A549 (cell line): ENCODE measurements at regions not wholly inside any gene's neighbourhood (a gene's known extent, or its start where the extent isn't known, plus 50 kb on each side); places are given as distances from the start of the nearest gene placed in this dataset.

Source experiments
- ATAC-seq, 2 experiments: fragments of 200-7000 bp in 1 of 2; fragments of >200 bp in 1 of 2; cut with Nextera tagmentation in 1 of 2; cut with Tn5 transposase in 1 of 2; 3 replicates each; pipeline versions ENCODE4 v1.8.0 to v1.9.1; 2018 to 2020; ENCODE audit warnings: mild to moderate bottlenecking in 1 of 2, moderate library complexity in 1 of 2
- CTCF ChIA-PET: fragments of 300-600 bp; sonication (Branson Sonifier 250); formaldehyde crosslinking; extraction: SDS; loops from one replicate; lab custom pipeline; 2021; ENCODE audit warnings: antibody characterized with exemption, inconsistent platforms; lab: Yijun Ruan, JAX
- POLR2A ChIA-PET: fragments of 350-600 bp; formaldehyde crosslinking; extraction: SDS; loops from one replicate; lab custom pipeline; 2021; ENCODE audit warnings: antibody characterized with exemption, inconsistent platforms; lab: Yijun Ruan, JAX
- DNase-seq, 2 experiments: peaks; one replicate each; pipeline versions ENCODE4 v3.0.0 to v3.0.0-alpha.2; 2011 to 2016; ENCODE audit warnings: low read depth in 1 of 2, low spot score in 1 of 2
- FAIRE-seq: peaks from 2 replicates; lab custom pipeline; 2011; peaks lifted over from hg19 to GRCh38; lab: Jason Lieb, UNC
- H3K27ac ChIP-seq, 2 experiments: fragments of >200 bp; sonication (Bioruptor Twin); formaldehyde crosslinking; 3 replicates each; pipeline ENCODE4 v1.5.1; 2016 to 2017
- H3K4me1 ChIP-seq: fragments of >200 bp; sonication (Bioruptor Twin); formaldehyde crosslinking; 3 replicates; pipeline ENCODE4 v1.6.1; 2016
- H3K4me2 ChIP-seq: fragments of >200 bp; sonication (Bioruptor Twin); formaldehyde crosslinking; 3 replicates; pipeline ENCODE4 v1.6.1; 2016
- H3K4me3 ChIP-seq: fragments of >200 bp; sonication (Bioruptor Twin); formaldehyde crosslinking; 3 replicates; pipeline ENCODE4 v1.5.1; 2016
- H3K9me3 ChIP-seq: fragments of >200 bp; sonication (Bioruptor Twin); formaldehyde crosslinking; 3 replicates; pipeline ENCODE4 v1.6.1; 2016
- CHD4 ChIP-seq: fragments of 200-600 bp; sonication (generic); IDR thresholded peaks from 2 replicates; pipeline ENCODE4 v1.6.1; 2016; ENCODE audit warnings: antibody characterized with exemption, mild to moderate bottlenecking, borderline replicate concordance
- EP300 ChIP-seq, 2 experiments: fragments of >200 bp; sonication (Bioruptor Twin); formaldehyde crosslinking; IDR thresholded peaks; 2 replicates in 1 of 2; 3 replicates in 1 of 2; pipeline ENCODE4 v1.6.1; 2016 to 2017
- FOSB ChIP-seq: fragments of 250-450 bp; sonication (Bioruptor Pico); IDR thresholded peaks from 2 replicates; pipeline ENCODE4 v1.5.0; 2020; ENCODE audit warnings: mild to moderate bottlenecking, moderate library complexity
- KDM1A ChIP-seq: fragments of 200-600 bp; sonication (generic); IDR thresholded peaks from 2 replicates; pipeline ENCODE4 v1.6.1; 2016; ENCODE audit warnings: low read depth, mild to moderate bottlenecking
- MAFK ChIP-seq: fragments of 450-650 bp; IDR thresholded peaks from 2 replicates; pipeline ENCODE4 v1.6.1; 2014; ENCODE audit not compliant: partially characterized antibody
- MYC ChIP-seq: IDR thresholded peaks from 2 replicates; pipeline ENCODE4 v1.6.1; 2012; ENCODE audit warnings: mild to moderate bottlenecking, inconsistent platforms, low read length, improper control_type of control experiment, borderline replicate concordance
- NFE2L2 ChIP-seq: fragments of 150-350 bp; conservative IDR thresholded peaks from 2 replicates; pipeline ENCODE4 v1.6.1; 2014; ENCODE audit warnings: low read length
- NR3C1 ChIP-seq: fragments of >200 bp; sonication (Bioruptor Twin); formaldehyde crosslinking; IDR thresholded peaks from 3 replicates; pipeline ENCODE4 v1.6.1; 2017
- POLR2A ChIP-seq: IDR thresholded peaks from 2 replicates; pipeline ENCODE4 v1.6.1; 2012; ENCODE audit warnings: mild to moderate bottlenecking, low read length
- RFX5 ChIP-seq: fragments of 450-650 bp; IDR thresholded peaks from 2 replicates; pipeline ENCODE4 v1.7.1; 2014; ENCODE audit warnings: antibody characterized with exemption, mild to moderate bottlenecking, moderate library complexity
- SMC3 ChIP-seq: fragments of >200 bp; sonication (Bioruptor Twin); formaldehyde crosslinking; IDR thresholded peaks from 3 replicates; pipeline ENCODE4 v1.6.1; 2018; ENCODE audit warnings: inconsistent platforms
- SREBF2 ChIP-seq: fragments of 450-650 bp; IDR thresholded peaks from 2 replicates; pipeline ENCODE4 v1.6.1; 2014; ENCODE audit warnings: mild to moderate bottlenecking, moderate library complexity
- TFCP2L1 ChIP-seq: fragments of 250-450 bp; sonication (Bioruptor Pico); IDR thresholded peaks from 2 replicates; pipeline ENCODE4 v1.5.0; 2021; ENCODE audit warnings: mild to moderate bottlenecking
- TP53 ChIP-seq: fragments of 250-450 bp; sonication (Bioruptor Pico); IDR thresholded peaks from 2 replicates; pipeline ENCODE4 v1.5.0; 2021; ENCODE audit warnings: mild to moderate bottlenecking, moderate library complexity
- ZNF302 ChIP-seq: fragments of 250-450 bp; sonication (Bioruptor Pico); IDR thresholded peaks from 2 replicates; pipeline ENCODE4 v1.9.0; 2021; ENCODE audit warnings: inconsistent platforms, mild to moderate bottlenecking, moderate library complexity
- WGBS: methylation state at CpG from one replicate; pipeline ENCODE4 v1.1.6; 2017; ENCODE audit errors: missing lambda C conversion rate; 5-methylcytosine and 5-hydroxymethylcytosine counted together
- TF ChIP-seq, protein P1 (sequence below): fragments of >200 bp; sonication (Bioruptor Twin); formaldehyde crosslinking; IDR thresholded peaks from 3 replicates; pipeline ENCODE4 v1.5.1; 2016
- TF ChIP-seq, protein P2 (sequence below): IDR thresholded peaks from 2 replicates; pipeline ENCODE4 v1.6.1; 2012; ENCODE audit warnings: low read depth, borderline replicate concordance

DNA sequence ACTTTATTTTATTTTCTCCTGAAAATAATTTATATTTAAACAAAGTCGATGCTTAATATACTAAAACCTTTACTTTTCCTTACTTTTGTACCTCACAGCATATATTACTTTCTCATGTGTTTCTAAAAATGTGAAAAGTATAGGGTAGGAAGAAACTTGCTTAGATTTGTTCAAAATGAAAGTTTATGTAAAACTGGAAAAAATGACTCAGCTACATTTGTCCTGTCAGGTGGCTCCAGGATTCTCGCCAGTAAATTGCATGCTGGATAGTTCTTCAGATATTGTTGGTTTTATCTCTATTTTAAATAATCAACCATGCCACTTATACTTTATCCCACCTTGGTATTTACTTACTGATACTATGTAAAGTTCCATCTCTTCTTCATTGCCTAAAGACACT, 159.2 kb upstream of the NDST4 start (continued):
- TF ChIP-seq NR3C1 (no peak), SREBF2 (no peak), SMC3 (no peak)

DNA sequence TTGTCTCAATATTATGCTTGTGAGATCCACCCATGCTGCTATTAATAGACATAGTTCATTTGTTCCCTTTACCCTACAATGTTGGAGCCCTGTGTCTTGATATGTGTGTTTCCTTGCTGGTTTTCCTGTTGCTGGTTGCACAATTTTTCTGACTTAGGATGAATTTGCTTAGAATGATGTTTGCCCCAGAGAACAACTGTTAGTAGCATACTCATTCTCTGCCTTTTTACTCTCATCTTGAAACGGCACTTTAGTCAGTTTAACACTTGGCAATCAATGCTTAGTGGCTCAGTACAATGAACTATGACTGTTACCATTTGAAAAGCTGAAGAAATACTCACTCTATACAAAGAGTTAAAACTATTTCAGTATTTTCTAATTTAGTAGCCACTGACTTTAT, 158.8 kb upstream of the NDST4 start:
- no peaks in the 10 kb centered on the region for H3K4me1 ChIP-seq
- ATAC-seq (no peak), FAIRE-seq (no peak), DNase-seq (no peak)
- H3K9me3 ChIP-seq, result no peaks in the 10 kb centered on the region
- 5% methylated on average over 1 of the region's 1 CpG for WGBS
- no peak overlapping the region for H3K27ac ChIP-seq
- H3K4me3 ChIP-seq, result no peak overlapping the region
- H3K4me2 ChIP-seq, result no peak overlapping the region
- ChIA-PET POLR2A (no interaction called here), CTCF (no interaction called here)
- TF ChIP-seq CHD4, result no peak
- TF ChIP-seq EP300 (IDR thresholded peaks at IDR 0.05), result no peak
- TF ChIP-seq MAFK, result no peak
- TF ChIP-seq, protein P1, sequence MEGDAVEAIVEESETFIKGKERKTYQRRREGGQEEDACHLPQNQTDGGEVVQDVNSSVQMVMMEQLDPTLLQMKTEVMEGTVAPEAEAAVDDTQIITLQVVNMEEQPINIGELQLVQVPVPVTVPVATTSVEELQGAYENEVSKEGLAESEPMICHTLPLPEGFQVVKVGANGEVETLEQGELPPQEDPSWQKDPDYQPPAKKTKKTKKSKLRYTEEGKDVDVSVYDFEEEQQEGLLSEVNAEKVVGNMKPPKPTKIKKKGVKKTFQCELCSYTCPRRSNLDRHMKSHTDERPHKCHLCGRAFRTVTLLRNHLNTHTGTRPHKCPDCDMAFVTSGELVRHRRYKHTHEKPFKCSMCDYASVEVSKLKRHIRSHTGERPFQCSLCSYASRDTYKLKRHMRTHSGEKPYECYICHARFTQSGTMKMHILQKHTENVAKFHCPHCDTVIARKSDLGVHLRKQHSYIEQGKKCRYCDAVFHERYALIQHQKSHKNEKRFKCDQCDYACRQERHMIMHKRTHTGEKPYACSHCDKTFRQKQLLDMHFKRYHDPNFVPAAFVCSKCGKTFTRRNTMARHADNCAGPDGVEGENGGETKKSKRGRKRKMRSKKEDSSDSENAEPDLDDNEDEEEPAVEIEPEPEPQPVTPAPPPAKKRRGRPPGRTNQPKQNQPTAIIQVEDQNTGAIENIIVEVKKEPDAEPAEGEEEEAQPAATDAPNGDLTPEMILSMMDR, result no peak

DNA sequence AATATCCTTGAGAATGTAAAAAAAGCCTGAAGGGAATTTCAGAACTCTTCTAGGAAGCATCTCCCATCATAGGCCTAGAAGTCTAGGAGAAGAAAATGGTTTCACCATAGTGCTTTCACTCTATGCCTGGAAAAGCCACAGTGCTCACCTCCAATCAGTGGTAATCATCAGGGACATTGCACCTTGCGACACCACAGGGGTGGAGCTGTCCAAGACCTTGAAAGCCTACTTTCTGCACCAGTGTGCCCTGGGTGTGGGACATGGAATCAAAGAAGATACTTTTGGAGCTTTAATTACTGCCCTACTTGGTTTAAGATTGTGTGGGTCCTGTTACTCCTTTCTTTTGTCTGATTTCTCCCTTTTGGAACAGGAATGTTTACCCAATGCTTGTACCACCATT, 146.8 kb upstream of the NDST4 start:
- TF ChIP-seq POLR2A (no peak), FOSB (no peak), TP53 (CRISPR knock-in tag) (no peak), SREBF2 (no peak), KDM1A (no peak), RFX5 (no peak), ZNF302 (CRISPR knock-in tag) (no peak), TFCP2L1 (CRISPR knock-in tag) (no peak), NFE2L2 (no peak), MYC (no peak), CHD4 (no peak)
- TF ChIP-seq, protein P2, sequence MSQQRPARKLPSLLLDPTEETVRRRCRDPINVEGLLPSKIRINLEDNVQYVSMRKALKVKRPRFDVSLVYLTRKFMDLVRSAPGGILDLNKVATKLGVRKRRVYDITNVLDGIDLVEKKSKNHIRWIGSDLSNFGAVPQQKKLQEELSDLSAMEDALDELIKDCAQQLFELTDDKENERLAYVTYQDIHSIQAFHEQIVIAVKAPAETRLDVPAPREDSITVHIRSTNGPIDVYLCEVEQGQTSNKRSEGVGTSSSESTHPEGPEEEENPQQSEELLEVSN, result no peak
- TF ChIP-seq, protein P1, result no peak
- no peak overlapping the region for H3K4me3 ChIP-seq
- no peak overlapping the region for H3K4me2 ChIP-seq
- no peak for ATAC-seq
- WGBS, result 15% methylated on average over 1 of the region's 1 CpG
- no peak overlapping the region for H3K27ac ChIP-seq
- no peaks in the 10 kb centered on the region for H3K9me3 ChIP-seq
- FAIRE-seq, result no peak
- no peaks in the 10 kb centered on the region for H3K4me1 ChIP-seq
- DNase-seq, result no peak
- ChIA-PET POLR2A (no interaction called here), CTCF (no interaction called here)

DNA sequence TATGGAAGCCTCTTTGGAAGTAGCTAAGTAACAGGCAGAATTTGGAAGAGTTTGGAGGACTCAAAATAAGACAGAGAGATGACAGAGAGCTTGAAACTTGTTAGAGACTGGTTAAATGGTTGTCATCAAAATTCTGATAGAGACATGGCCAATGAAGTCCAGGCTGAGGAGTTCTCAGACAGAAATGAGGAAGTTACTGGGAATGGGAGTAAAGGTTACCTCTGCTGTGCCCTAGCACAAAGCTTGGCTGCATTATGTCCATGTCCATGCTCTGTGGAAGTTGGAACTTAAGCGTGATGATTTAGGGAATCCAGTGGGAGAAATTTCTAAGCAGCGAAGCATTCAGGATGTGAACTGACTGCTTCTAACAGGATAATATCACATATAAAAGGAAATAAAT, 146.2 kb upstream of the NDST4 start:
- WGBS, result 49% methylated on average over 2 of the region's 2 CpGs
- Histone ChIP-seq H3K27ac (no peak overlapping the region), H3K9me3 (no peaks in the 10 kb centered on the region), H3K4me1 (no peaks in the 10 kb centered on the region), H3K4me2 (no peak overlapping the region), H3K4me3 (no peak overlapping the region)
- ChIA-PET POLR2A (no interaction called here), CTCF (no interaction called here)
- DNase-seq (no peak), ATAC-seq (no peak), FAIRE-seq (no peak)
- TF ChIP-seq EP300 (IDR thresholded peaks at IDR 0.05), result no peak
